Cerebellar cortex (tissue), 1 donor: ENCODE measurements at regions not wholly inside any gene's neighbourhood (a gene's known extent, or its start where the extent isn't known, plus 50 kb on each side); places are given as distances from the start of the nearest gene placed in this dataset.

ENCODE experiments used
- DNase-seq: peaks from one replicate; pipeline ENCODE4 v3.0.0-alpha.2; 2015; ENCODE audit warnings: low spot score

DNA sequence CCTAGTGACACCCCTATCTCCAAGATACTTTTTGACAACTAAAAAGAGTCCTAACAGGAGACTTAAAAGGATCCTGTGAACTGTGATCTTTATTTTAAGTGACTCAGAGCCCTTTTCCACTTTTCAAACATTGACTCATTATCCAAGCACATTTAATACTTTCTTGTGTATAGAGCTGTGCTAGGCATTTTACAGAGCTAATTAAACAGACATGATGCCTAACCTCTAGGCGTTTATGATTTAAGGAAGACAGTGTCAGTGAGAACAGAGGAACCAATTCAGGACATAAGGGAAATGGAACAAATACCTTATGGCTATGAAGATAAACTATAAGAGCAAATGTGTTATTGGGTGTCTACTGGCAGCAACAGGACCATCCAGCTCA lies 282.6 kb downstream of the TPBG start:
- no peak for DNase-seq

DNA sequence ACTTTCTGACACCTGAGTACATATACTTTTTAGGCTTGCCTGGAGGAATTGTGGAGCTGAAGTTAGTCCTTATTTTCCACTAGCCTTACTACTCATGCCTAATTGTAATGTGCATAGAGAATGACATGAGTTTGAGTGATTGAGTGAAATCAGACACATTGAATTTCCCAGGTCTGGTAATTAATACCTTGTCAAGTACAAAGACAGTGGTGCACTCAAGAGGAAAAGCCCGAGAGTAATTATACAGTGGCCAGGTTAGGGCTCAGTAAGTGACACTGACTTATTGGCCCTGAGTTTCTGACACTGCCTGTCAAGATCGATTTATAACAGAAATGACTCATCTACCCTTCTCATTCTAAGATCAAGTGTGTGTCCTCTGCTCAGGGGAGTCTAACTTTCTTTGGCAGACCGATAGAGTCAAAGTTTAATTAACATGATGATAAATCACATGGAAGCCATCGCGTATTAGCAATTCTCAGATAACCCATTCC lies 288.3 kb downstream of the TPBG start:
- DNase-seq: no peak

DNA sequence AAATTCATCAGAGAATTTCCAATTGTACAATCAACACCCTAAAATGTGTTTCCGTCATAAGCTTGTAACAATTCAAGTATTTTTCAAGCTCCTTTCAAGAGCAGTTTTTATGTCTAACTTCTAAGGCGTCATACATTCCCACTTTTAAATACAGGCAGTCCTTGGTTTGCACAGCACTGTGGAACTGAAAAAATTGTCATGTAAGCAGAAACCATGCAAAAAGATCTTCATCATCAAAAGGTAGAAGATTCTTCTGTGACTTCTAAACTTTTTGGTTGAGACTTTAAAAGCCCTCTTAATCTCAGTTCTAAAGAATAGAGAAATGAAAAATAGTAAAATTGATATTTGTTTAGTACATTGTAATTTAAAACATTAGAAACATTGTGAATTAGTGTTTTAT lies 315.6 kb downstream of the TPBG start:
- DNase-seq: no peak

DNA sequence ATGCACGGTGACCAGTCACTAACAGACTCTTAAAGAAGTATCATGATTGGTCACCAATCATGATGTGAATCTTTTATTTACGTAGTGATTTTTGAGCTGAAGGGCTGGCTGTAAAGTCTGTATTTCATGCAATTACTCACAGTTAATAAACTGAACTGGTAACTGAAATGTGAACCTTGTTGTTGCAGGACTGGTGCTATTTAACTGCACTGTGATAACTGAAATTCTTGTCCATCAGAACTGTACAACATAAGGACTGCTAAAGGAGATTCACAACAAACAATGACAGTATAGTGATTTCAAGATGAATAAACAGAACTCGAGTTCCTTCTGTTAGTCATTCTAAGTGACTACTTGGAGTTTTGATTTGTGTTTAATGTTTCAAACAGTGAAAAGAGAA lies 316.6 kb downstream of the TPBG start:
- no peak for DNase-seq

DNA sequence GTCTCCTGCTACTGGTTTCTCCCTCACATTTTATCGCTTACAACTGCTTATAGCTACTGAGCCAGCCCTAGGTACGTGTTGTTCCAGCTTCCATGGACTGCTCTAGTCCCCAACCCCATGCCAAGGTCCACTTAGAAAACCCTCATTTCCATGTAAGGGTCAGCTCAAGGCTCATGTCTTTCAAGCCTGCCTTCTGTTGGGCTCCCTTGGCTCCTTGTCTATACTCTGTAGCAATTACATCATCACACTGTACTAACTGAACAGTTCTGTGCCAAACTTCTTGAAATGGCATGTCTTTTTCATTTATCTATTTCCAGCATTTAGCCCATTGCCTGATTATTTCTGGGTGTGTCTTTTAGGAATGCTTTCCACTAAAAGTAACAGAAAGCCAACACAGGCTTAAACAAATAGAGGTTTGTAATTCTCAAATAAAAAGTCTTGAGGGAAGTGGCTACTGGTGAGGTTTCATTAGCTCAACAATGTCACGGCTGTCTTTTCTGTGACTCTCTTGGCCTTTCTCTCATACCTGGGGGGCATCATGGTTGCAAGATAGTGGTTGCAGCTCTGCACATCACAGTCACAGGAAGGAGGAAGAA lies 317.6 kb downstream of the TPBG start:
- DNase-seq: no peak

DNA sequence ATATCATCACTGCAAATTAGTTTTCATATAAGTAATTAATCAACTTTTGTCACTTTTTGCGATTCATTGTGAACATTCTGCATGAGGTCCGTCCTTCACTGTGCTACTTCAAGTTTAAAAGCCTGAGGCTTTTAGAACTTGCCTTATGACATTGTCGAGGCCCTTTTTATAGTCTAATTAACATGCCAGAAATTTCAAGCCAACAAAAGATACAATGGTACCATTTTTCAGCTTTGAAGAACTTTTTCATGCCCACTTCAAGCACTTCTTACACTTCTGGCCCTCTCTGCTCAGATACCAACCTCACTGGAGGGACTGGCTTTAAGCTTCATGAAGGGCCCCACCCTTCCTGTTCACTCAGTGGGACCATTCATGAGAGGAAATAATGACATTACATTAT lies 323.1 kb downstream of the TPBG start:
- no peak for DNase-seq

DNA sequence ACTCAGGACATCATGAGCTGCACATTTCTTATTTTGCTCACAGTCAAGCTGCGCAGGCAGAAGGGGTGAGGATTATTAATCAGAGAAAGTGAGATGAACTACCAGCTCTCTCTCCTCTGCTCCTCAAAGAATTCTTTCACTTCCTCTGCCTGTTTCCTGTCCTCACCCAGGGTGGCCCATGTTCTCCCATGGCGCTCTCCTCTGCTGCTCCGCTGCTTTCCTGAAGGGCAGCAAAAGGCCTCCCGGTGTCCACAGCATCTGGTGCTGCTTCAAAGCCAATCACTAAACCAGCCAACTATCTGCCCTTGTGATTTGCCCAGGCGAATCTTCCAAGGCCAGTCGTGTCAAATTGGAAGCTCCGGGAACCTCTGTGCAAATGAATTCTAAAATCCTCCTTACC lies 324.2 kb downstream of the TPBG start:
- DNase-seq: peak; percentile 3

DNA sequence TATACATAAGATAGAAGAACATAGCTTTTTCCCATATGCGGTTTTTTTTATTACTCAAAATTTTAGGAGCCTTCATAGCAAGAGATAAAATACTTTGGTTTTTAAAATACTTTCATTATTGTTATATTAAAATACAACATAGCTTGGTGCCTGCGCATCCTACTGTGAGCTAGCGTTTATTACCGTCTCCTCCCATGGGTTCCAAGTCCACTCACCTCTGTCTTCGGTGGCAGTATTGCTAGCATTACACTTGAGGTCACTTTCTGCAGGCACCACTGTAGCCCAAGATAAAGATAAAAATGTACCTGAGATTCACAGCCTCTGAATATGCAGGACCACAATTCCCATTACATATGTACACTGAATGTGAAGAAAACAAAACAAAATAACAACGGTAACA lies 326.7 kb downstream of the TPBG start:
- no peak for DNase-seq

GRCh38 chr6:82691997-82692396 lies 328.4 kb downstream of the TPBG start:
- DNase-seq: no peak

DNA sequence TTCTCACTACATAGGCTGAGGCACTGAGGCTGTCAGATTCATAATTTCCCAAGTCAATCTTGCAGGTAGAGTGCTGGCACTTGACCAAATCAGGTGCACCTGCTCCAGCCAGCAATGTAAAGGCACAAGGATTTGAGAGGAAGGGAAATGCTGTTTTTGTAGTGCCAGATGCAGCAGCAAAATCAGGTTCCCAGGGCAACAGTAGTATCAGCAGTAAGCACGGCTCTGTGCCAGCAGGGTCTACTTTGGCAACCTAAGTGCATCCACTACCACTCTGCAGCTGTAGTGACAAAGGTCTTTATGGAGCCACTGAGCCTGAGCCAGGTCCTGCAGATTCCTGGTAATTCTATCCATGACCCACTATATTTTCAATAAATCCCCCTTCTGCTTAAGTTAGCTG lies 329.5 kb downstream of the TPBG start:
- no peak for DNase-seq

DNA sequence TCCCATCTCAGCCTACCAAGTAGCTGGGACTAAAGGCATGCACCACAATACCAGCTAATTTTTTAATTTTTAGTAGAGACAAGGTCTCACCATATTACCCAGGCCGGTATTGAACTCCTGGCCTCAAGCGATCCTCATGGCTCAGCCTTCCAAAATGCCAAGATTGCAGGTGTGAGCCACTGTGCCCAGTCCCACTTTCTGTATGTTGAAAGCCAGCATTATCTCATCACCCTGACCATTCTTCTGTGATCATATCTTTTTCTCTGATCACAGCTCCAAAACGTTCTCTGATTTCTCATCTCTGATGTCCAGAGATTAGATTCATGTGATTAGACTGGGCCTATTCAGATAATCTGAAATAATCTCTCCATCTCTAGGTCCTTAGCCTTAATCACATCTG lies 337.7 kb downstream of the TPBG start:
- no peak for DNase-seq

GRCh38 chr6:82702574-82702973 lies 339.0 kb downstream of the TPBG start:
- no peak for DNase-seq

DNA sequence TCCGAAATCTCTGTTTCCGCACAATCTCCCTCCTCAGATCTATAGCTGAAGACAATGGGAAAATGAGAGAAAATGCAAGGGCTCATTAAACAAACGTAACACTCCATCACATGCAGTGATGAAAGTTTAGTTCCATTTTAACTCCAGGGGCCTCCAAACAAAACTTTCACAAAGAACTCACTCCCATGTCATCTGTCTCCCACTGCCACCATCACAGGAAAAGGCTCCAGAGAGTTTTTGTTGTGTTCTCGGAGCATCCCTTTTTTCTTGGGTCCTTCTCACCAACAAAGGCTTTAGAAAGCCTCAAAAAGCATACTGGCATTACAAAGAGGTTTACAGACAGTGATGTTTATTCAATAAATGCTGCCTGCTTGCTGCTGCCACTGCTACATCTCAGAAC lies 339.6 kb downstream of the TPBG start:
- no peak for DNase-seq

DNA sequence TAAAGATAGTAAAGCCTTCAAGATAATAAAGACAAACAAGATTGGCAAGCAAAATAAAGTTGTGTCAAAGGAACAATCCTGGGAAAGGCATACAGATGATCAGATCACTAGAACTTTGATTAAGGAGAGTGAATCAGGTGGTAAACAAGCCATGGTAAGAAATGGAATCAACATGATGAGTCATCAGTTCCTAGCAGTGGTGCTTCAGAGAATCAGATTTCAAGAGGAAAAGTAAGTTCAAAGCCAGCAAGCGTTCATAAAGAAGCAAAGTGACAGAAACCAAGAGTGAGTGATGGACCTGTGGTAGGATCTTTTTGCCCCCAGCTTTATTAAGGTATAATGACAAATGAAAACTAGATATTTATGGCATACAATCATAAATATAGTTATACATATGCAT lies 340.4 kb downstream of the TPBG start:
- no peak for DNase-seq

DNA sequence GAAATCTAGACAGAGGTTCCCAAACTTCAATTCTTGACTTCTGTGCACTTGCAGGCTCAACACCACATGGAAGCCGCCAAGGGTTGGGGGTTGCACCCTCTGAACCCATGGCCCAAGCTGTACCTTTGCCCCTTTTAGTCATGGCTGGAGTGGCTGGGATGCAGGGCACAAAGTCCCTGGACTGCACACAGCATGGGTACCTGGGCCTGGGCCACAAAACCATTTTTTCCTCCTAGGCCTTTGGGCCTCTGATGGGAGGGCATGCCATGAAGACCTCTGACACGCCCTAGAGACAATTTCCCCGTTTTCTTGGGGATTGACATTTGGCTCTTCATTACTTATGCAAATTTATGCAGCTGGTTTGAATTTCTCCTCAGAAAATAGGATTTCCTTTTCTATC lies 342.0 kb downstream of the TPBG start:
- no peak for DNase-seq

DNA sequence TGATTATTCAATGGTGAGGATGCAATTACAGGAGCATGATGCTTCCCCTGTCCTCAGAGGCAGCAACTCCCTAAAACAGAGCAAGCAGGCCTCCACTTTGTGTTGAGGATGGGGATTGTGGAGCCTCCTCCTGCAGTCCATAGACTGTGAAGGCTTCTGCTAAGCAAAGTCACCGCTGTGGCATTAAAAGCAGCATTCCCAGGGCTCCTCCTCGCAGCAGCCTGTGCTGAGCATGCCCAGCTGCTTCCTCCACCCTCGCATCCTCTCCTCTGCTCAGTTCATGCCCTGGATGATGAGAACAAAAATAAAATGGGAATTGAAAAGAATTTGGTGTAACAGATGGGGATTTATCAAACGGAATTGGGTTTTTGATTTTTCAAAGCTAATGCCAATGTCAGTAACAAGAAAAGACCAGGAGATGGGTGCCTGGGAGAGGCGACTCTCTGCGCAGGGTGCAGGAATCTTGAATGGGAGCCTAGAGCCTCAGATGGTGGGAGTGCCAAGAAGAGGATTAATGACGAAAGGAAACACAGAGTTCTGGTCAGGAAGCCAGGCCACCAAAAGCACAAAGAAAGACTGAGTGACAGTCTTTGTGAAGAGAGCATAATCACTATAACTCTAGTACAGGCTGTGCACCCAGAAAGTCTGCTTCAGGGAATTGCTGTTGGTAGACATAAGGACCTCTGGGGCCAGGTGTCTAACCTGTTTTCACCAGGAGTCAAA lies 347.6 kb downstream of the TPBG start:
- peak; percentile 52 for DNase-seq

DNA sequence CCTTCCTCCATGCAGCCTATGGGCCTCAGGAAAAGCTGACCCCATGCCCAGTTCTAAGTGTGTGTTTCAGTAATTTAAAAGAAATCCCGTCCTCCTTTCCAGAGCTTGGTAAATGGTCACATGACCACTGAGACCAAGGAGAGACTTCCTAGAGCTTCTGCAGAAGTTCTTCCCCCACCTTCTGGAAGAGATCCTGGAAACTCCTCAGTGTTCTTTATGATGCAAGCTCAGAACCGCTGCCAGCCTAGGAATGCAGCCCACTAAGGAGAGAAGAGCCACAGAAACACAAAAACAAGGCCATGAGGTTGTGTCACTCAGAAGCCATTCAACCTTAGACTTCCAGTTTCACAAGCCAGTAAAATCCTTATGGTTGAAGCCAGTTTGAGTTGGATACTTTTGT lies 348.4 kb downstream of the TPBG start:
- DNase-seq: peak; percentile 16

GRCh38 chr6:82712389-82712788 lies 348.8 kb downstream of the TPBG start:
- DNase-seq: no peak

DNA sequence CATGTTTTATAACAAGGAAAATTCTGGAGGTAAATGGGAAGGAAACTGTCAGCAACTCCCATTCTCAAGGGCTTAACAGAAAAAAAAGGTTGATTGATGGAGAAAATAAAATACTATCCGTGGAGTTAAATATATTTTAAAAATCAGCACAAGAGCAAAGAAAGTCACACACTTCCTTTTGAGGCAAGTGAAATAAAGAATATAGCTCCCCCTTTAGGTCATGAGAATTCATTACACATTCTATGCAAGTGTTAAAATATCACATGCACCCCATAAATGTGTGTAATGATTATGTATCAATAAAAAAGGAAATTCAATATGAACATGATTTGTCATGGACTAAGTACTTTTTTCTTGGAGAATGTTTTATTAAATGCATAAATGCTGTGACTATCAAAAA lies 349.2 kb downstream of the TPBG start:
- DNase-seq: no peak

GRCh38 chr6:82720992-82721391 lies 344.6 kb downstream of the UBE3D start:
- DNase-seq: no peak

- no peak for DNase-seq
Measured at GRCh38 chr6:82735790-82736189, 329.9 kb downstream of the UBE3D start.

DNA sequence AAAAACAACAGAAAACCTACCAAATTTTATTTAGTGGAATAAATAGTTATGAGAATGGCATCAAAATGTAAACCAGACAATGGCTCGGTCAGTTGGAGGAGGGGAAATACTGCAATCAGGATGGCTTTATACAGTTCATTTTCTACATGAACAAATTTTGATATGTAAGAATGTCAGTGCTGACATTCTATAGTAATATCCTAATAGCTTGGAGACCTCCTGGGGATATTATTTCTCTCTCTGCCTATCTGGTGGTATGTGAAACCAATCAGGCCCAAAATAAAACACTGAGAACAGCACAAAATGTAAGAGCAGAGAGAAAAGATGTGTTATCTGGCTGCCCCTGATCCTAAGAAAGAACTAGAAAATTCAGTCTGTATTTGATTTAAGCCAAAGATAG lies 327.7 kb downstream of the UBE3D start:
- no peak for DNase-seq

GRCh38 chr6:82738773-82739172 lies 326.9 kb downstream of the UBE3D start:
- DNase-seq: no peak

GRCh38 chr6:82739303-82739702 lies 326.3 kb downstream of the UBE3D start:
- no peak for DNase-seq
